Large intestine (tissue), 3 donors: ENCODE measurements at regions not wholly inside any gene's neighbourhood (a gene's known extent, or its start where the extent isn't known, plus 50 kb on each side); places are given as distances from the start of the nearest gene placed in this dataset.
"Not testable (repeated sequence)": the region's sequence is repeated elsewhere in the genome, so short reads cannot be mapped to it uniquely, and the experiment has no call there.

Experiments
- DNase-seq, 2 donors: peaks; one replicate each; pipeline versions ENCODE4 v3.0.0 to v3.0.0-alpha.2; 2013
- H3K27ac ChIP-seq: one replicate; pipeline ENCODE4 v1.5.1; 2013; ENCODE audit warnings: low read length
- H3K27me3 ChIP-seq: 2 replicates; pipeline ENCODE4 v1.6.1; 2013; ENCODE audit warnings: low read length; ENCODE audit not compliant: control insufficient read depth, insufficient read depth
- H3K36me3 ChIP-seq: 2 replicates; pipeline ENCODE4 v1.6.1; 2013; ENCODE audit warnings: low read length; ENCODE audit not compliant: control insufficient read depth, insufficient read depth
- H3K4me1 ChIP-seq: one replicate; pipeline ENCODE4 v1.6.1; 2013; ENCODE audit warnings: low read length; ENCODE audit not compliant: control insufficient read depth, insufficient read depth
- H3K4me3 ChIP-seq: one replicate; pipeline ENCODE4 v1.5.1; 2013; ENCODE audit warnings: low read length
- H3K9me3 ChIP-seq: one replicate; pipeline ENCODE4 v1.6.1; 2013; ENCODE audit warnings: mild to moderate bottlenecking, low read depth, low read length, moderate library complexity; ENCODE audit not compliant: control insufficient read depth
- WGBS: methylation state at CpG from one replicate; pipeline ENCODE4 v1.1.5; 2013; ENCODE audit warnings: low lambda C conversion rate; ENCODE audit not compliant: insufficient coverage; 5-methylcytosine and 5-hydroxymethylcytosine counted together

DNA sequence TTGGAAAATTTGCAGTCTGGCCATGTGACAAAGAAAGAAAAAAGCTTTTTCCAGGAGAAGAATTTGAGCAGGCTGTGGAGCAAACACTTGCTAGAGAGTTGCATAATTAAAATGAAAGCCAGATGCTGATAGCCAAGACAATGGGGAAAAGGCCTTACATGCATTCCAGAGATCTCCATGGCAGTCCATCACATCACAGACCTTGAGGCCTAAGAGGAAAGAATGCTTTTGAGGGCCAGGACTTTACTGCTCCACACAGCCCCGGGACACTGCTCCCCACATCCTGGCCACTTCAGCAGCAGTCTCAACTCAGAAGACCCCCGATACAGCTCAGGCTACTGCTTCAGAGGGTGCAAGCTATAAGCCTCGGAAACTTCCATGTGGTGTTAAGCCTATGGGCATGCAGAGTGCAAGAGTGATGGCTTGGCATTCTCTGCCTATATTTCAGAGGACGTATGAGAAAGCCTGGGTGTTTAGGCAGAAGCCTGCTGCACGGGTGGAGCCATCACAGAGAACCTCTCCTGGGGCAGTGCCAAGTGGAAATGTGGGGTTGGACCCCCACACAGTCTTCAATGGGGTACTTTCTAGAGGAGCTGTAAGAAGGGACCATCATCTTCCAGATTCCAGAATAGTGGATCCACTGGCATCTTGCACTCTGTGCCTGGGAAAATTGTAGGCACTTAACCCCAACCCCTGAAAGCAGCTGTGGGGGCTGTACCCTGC lies 230.7 kb downstream of the POTEG start:
- not testable (repeated sequence) for DNase-seq, H3K4me1 ChIP-seq, H3K4me3 ChIP-seq, H3K27me3 ChIP-seq, H3K36me3 ChIP-seq, H3K27ac ChIP-seq, H3K9me3 ChIP-seq
- WGBS, result no CpG with 5 or more reads among the region's 5 CpGs

GRCh38 chr14:19204827-19205226 lies 229.3 kb downstream of the POTEG start:
- 80% methylated on average over 1 of the region's 2 CpGs for WGBS
- not testable (repeated sequence) for H3K36me3 ChIP-seq, H3K4me3 ChIP-seq, H3K27ac ChIP-seq, H3K4me1 ChIP-seq, H3K27me3 ChIP-seq, H3K9me3 ChIP-seq, DNase-seq

- H3K27me3 ChIP-seq, H3K27ac ChIP-seq, DNase-seq, H3K4me3 ChIP-seq, H3K36me3 ChIP-seq, H3K9me3 ChIP-seq, H3K4me1 ChIP-seq: not testable (repeated sequence)
- no CpG with 5 or more reads among the region's 9 CpGs for WGBS
Observed at GRCh38 chr14:19216480-19216879, 217.7 kb downstream of the POTEG start.

DNA sequence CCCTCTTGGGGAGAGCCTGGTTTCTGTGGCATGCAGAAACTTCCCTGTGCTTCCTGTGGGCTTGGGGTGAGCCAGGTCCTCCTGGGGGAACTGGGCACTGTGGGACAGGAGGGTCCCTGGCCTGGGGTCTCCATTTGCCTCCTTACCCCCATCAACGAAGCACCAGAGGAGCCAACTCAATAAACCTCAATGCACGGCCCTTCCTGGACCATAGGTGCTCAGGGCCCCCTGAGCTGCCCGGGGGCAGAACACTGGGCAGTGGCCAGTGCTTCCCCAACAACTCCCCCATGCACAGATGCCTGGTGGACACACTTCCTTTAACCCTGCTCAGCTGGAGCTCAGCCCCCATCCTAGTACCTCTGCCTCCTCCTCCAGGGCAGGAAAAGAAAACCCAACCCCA lies 214.7 kb downstream of the POTEG start:
- H3K36me3 ChIP-seq, H3K4me3 ChIP-seq, H3K4me1 ChIP-seq, DNase-seq, H3K9me3 ChIP-seq, H3K27ac ChIP-seq, H3K27me3 ChIP-seq: not testable (repeated sequence)
- WGBS, result no CpG with 5 or more reads among the region's 3 CpGs

DNA sequence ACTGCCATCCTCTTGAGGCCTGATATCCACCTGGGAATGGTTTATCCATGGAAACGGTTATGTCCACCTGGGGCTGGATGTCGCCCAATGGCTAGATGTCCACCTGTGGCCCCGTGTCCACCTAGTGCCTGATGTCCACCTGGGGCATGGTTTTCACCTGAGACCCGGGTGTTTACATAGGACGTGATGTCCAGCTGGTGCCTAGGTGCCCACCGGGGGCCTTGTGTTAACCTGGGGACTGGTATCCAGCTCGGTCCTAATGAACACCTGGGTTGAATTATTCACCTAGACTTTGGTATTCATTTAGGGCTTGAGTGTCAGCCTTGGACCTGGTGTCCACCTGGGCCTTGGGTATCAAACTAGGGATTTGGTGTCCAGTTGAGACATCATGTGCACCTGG lies 202.7 kb downstream of the POTEG start:
- H3K36me3 ChIP-seq, DNase-seq, H3K27ac ChIP-seq, H3K4me1 ChIP-seq, H3K4me3 ChIP-seq, H3K9me3 ChIP-seq, H3K27me3 ChIP-seq: not testable (repeated sequence)
- WGBS, result no CpG with 5 or more reads among the region's 7 CpGs

DNA sequence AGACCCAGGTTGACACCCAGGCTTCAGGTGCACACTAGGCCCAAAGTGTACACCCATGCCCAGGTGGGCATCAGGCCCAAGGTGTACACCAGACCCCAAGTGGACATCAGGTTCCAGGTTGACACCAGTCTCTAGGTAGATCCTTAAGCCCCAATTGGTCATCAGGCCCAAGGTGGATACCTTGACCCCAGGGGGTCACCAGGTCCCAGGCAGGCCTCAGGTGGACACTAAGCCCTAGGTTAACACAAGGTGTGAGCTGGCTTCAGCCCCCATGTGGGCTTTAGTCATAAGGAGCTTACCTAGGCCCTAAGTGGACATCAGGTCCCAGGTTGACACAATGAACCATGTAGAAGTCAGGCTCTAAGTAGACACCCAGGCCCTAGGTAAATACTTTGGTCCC lies 200.1 kb downstream of the POTEG start:
- H3K4me1 ChIP-seq, H3K9me3 ChIP-seq, H3K36me3 ChIP-seq, DNase-seq, H3K4me3 ChIP-seq, H3K27me3 ChIP-seq, H3K27ac ChIP-seq: not testable (repeated sequence)

- not testable (repeated sequence) for H3K27ac ChIP-seq, H3K9me3 ChIP-seq, H3K36me3 ChIP-seq, H3K4me3 ChIP-seq, H3K4me1 ChIP-seq, DNase-seq, H3K27me3 ChIP-seq
- WGBS, result no CpG with 5 or more reads among the region's 2 CpGs
Observed at GRCh38 chr14:19237656-19238055, 196.5 kb downstream of the POTEG start.

DNA sequence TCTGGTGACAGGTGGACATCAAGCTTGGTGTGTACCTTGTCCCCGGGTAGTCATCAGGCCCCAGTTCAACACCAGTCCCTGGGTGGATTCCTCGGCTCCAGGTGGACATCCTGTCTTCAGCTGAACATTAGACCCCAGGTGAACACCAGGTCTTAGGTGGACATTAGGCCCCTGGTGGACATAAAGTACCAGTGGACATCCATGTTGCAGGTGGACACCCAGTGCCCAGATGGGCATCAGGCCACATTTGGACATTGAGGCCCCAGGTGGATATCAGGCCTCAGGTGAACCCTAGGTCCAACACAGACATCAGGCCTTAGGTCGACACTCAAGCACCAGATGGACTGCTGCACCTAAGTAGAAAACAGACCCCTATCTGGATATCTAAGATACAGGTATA lies 195.6 kb downstream of the POTEG start:
- WGBS, result no CpG with 5 or more reads among the region's 3 CpGs
- not testable (repeated sequence) for H3K9me3 ChIP-seq, H3K4me3 ChIP-seq, H3K36me3 ChIP-seq, H3K4me1 ChIP-seq, DNase-seq, H3K27ac ChIP-seq, H3K27me3 ChIP-seq

DNA sequence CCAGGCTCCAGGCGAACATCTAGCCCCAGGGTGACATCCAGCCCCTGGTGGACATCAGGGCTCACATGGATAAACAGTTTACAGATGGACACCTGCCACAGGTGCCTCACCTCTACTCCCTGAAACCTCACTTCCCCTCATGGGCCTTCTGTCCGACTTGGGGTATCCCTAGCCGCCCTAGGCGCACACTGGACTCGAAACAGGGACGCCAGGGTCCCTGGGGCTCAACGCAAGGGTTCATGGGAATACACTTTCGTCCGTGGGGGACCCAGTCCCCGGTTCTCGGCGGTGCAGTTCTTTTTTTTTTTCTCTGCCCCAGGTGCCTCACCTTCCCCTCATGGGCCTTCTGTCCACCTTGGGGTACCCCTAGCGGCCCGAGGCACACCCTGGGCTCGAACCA lies 194.2 kb downstream of the POTEG start:
- not testable (repeated sequence) for H3K9me3 ChIP-seq, H3K4me3 ChIP-seq, H3K27ac ChIP-seq, H3K27me3 ChIP-seq, H3K36me3 ChIP-seq, H3K4me1 ChIP-seq
- peak in 1 of 2 donors; percentile 0 for DNase-seq
- WGBS, result no CpG with 5 or more reads among the region's 15 CpGs

DNA sequence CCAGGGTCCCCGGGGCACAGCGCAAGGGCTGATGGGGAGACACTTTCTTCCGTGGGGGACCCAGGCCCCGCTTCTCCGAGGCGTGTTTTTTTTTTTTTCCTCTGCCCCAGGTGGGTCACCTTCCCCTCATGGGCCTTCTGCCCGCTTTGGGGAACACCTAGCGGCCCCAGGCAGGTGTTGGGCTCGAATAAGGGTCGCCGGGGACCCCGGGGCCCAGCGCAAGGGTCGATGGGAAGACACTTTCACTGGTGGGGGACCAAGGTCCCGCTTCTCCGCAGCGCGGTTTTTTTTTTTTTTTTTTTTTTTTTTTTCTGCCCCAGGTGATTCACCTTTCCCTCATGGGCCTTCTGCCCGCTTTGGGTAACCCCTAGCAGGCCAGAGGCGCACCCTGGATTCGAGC lies 193.8 kb downstream of the POTEG start:
- not testable (repeated sequence) for H3K4me1 ChIP-seq, H3K27ac ChIP-seq, H3K9me3 ChIP-seq, H3K4me3 ChIP-seq, DNase-seq, H3K27me3 ChIP-seq, H3K36me3 ChIP-seq
- WGBS, result no CpG with 5 or more reads among the region's 21 CpGs

GRCh38 chr14:19241451-19241850 lies 192.7 kb downstream of the POTEG start:
- WGBS, result 80% methylated on average over 2 of the region's 15 CpGs
- H3K4me3 ChIP-seq, H3K9me3 ChIP-seq, H3K27me3 ChIP-seq, DNase-seq, H3K36me3 ChIP-seq, H3K4me1 ChIP-seq, H3K27ac ChIP-seq: not testable (repeated sequence)
